ENCODE measurements at regions not wholly inside any gene's neighbourhood (a gene's known extent, or its start where the extent isn't known, plus 50 kb on each side); places are given as distances from the start of the nearest gene placed in this dataset.

- TF ChIP-seq CTCF (IDR thresholded peaks at IDR 0.05) = no peak
- TF ChIP-seq POLR2A (IDR thresholded peaks at IDR 0.05) = no peak
These were observed 126.7 kb upstream of the SEMA3C start for GRCh38 chr7:81045491-81046030.
